ENCODE measurements at regions not wholly inside any gene's neighbourhood (a gene's known extent, or its start where the extent isn't known, plus 50 kb on each side); places are given as distances from the start of the nearest gene placed in this dataset.
"Not testable (repeated sequence)": the region's sequence is repeated elsewhere in the genome, so short reads cannot be mapped to it uniquely, and the experiment has no call there.

GRCh38 chr11:27242591-27242990 is 120.4 kb downstream of the CCDC34 start:
- DNase-seq (ENCODE audit: low read depth, low spot score), result no peak

DNA sequence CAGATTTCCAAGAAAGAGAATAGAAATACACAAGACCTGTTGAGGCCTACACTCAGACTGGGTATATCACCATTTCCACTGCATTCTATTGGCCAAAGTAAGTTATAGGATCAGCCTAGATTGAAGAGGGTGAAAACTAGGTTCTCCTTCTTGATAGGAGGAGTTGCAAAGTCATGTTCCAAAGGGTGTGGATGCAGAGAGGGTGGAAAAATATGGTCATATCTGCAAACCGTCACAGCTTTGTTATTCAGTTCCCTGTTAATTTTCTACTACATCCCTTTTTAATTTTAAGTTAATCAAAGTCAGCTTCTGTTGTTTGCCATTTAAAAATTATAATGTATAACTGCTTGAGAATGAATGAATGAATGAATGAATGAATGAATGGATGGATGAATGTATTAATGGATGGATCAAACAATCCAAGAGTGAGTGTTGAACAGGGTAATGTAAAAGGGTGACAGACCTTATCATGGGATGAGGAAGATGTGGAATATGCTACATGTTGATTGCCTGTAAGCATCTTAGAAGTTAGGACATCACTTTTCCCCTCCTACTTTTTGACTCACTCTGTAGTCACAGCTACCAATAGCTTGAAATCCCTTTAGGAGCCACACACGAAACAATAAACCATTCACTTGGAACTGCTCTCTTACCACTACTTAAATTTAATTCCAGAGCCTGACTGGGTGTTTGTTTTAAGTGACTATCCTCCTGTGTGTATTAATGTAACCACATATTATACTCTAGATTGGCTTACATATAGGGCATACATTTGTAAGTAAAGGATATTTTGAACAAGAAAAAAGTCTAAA is 121.5 kb downstream of the CCDC34 start:
- no peak for DNase-seq (ENCODE audit: low read depth, low spot score)

DNA sequence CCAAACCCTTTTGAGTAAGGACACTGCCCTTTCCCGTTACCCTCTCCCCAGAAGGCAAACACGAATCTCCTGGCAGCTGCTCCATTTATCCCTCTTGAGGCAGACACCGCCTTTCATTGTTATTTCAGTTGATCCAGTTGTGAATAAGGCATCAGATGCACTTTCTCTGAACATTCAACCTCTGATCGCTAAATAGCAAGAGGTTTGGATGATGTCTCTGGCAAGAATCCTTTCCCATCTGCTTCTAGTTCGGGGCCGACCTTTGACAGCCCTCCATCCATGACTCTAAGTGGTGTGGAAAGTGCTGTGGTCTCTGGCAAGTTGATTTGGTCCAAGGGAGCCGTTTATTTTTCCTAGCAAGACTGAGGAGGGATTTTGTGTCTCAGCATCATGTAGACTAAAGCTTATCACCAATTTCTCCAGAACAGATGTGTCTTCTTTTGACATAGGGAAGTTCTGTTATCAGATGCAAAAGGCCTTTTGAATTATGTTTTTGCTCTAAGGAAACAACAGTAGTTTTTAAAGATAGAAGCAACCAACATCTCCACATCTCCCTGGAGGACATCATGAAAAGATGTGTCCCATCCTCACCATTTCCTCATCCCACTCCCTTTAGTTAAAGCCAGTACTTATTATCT is 123.6 kb downstream of the CCDC34 start:
- DNase-seq (ENCODE audit: low read depth, low spot score), result no peak

DNA sequence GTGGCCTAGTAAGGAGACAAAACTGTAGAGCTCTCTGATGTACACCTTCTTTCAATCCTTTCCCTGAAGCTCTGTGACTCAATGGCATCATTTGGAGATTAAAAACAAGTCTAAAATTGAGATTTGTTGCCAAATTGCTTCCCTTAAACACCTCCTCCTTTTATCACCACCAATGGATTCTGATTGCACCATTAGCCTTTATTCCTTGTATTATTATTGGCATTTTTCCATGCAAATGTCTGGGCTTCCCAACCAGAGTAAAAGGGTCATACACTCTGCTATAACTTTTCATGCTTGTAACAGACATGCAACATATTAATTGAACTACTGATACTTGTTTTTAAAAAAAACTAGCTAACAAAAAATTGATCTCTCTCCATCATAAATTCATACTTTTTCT is 124.2 kb downstream of the CCDC34 start:
- no peak for DNase-seq (ENCODE audit: low read depth, low spot score)

- DNase-seq (ENCODE audit: low read depth, low spot score), result no peak
Observed at GRCh38 chr11:27237643-27238042, 125.4 kb downstream of the CCDC34 start.

DNA sequence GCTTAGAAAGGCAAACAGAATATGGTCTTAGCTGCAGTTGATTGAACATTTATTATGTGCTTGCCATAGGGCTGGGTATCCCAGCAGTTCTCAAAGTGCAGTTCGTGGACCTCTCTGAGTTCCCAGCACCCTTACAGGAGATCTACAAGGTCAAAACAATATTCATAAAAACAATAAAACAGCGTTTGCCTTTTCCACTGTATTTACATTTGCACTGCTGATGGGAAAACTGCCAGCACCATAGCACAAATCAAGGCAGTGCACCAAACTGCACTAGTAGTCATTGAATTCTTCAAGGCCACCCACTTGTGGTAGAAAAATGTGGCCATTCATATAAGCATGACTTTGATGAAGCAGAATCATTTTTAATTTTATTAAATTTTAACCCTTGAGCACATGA is 128.1 kb downstream of the CCDC34 start:
- no peak for DNase-seq (ENCODE audit: low read depth, low spot score)

DNA sequence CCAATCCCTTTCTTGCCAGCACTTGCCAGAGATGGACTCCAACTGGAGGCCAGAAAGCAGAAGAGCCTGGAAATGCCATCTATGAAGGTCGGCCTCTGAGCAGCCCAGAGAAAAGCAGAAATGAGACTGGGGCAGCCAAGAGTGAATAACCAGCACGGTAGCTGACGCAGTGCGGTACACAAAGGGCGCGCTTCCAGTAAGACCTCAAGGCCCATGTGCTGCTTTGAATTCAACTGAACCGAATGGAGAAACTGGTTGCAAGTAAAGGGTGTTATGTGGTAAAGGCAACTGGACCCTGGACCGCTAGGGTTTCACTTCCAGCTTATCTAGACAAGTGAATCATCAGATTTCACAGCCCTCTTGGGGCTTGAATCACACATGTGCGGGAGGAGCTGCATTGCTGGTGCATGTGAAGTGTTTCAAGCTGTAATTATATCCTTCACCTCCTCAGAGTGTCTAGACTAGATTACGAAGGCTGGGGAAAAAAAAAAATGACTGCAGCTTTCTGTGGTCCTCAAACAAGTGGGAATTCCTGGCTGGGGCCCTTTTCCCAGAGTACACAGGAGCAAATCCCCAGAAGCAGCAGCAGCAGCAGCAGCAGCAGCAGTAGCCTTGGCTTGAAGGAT is 128.9 kb downstream of the CCDC34 start:
- DNase-seq (ENCODE audit: low read depth, low spot score), result no peak

GRCh38 chr11:27233654-27234042 is 129.4 kb downstream of the CCDC34 start:
- DNase-seq (ENCODE audit: low read depth, low spot score), result no peak

GRCh38 chr11:27231530-27231929 is 131.5 kb downstream of the CCDC34 start:
- DNase-seq (ENCODE audit: low read depth, low spot score), result no peak

GRCh38 chr11:27230192-27230572 is 132.8 kb downstream of the CCDC34 start:
- DNase-seq (ENCODE audit: low read depth, low spot score), result no peak

DNA sequence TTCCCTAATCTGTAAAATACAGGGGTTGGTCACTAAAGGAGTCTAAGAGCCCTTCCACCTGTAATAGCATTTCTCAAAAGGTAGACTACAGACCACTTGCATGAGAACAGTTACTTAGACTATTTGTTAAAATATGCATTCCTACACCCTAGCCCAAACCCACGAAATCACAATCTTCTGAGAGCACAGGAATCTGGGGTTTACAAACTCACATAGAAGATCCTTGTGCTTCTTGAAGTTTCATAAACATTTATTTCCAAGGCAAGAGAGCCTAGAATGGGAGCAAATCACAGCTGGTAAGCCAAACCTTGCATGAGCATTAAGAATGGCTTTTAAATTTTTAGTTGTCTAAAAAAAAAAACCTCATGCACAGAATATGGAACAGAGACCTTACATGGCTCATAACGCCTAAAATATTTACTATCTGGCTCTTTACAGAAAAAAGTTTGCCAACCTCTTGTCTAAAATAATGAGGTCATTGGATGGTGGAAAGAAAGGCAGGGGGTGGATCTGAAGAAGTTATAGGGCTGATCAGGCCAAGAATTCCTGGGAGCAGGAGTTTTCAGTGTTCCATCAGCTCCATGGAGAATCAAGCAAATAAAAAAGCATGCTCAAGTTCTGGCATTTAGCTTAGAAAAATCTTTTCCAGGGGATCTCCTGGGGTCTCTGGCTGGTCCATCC is 133.4 kb downstream of the CCDC34 start:
- no peak for DNase-seq (ENCODE audit: low read depth, low spot score)

- DNase-seq (ENCODE audit: low read depth, low spot score), result no peak
Observed at GRCh38 chr11:27228906-27229290, 134.1 kb downstream of the CCDC34 start.

DNA sequence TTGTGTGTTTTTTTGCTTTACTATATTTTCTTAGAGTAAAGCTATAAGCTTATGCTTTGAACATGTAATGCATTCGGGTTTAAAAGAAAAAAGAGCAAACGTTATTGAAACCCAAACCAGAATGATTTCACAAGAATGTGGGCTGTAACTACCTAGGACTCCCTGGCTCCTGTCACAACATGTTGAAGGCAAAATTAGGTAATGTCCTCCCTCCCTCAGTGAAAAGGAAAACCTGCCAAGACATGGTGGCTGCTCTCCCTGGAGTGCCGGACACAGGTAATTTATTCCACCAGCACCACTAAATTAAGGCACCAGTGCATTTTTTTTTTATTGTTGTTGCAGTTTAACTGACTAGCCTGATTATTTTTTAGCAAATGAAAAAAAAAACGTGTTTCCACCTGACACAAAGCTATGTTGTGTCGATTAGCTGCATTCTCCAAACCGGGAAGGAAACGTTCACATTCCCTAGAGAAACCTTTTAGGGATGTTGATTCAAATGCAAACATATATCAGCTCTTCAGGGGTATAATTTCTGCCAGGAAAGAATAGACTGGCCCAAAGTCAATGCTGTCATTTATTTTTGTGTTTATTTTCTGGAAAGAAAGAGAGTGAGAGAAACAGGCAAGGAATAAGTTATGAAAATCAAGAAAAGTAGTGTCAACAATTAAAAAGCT is 134.6 kb downstream of the CCDC34 start:
- no peak for DNase-seq (ENCODE audit: low read depth, low spot score)

- no peak for DNase-seq (ENCODE audit: low read depth, low spot score)
Observed at GRCh38 chr11:27227736-27228135, 135.3 kb downstream of the CCDC34 start.

- not testable (repeated sequence) for DNase-seq (ENCODE audit: low read depth, low spot score)
Observed at GRCh38 chr11:27219487-27220039, 143.5 kb downstream of the CCDC34 start.

GRCh38 chr11:27218421-27219038 is 144.5 kb downstream of the CCDC34 start:
- no peak for DNase-seq (ENCODE audit: low read depth, low spot score)

- no peak for DNase-seq (ENCODE audit: low read depth, low spot score)
Observed at GRCh38 chr11:27217948-27218420, 145.0 kb downstream of the CCDC34 start.

GRCh38 chr11:27217496-27217895 is 145.5 kb downstream of the CCDC34 start:
- no peak for DNase-seq (ENCODE audit: low read depth, low spot score)

GRCh38 chr11:27216270-27217149 is 146.5 kb downstream of the CCDC34 start:
- no peak for DNase-seq (ENCODE audit: low read depth, low spot score)

All from pulmonary artery endothelial cell (primary cell).